Testis (tissue), 2 donors: ENCODE measurements at regions not wholly inside any gene's neighbourhood (a gene's known extent, or its start where the extent isn't known, plus 50 kb on each side); places are given as distances from the start of the nearest gene placed in this dataset.

Experiments used
- DNase-seq: peaks from one replicate; pipeline ENCODE4 v3.0.0-alpha.2; 2019
- H3K27ac ChIP-seq, 2 donors: fragments of 200-600 bp; sonication (generic); one replicate each; pipeline ENCODE4 v1.5.1; 2019
- H3K27me3 ChIP-seq: fragments of 200-600 bp; sonication (generic); one replicate; pipeline ENCODE4 v1.5.1; 2019
- H3K36me3 ChIP-seq: fragments of 200-600 bp; sonication (generic); one replicate; pipeline ENCODE4 v1.5.1; 2017; ENCODE audit warnings: low read depth; ENCODE audit errors: missing control alignments
- H3K4me1 ChIP-seq: fragments of 200-600 bp; sonication (generic); one replicate; pipeline ENCODE4 v1.5.1; 2019
- H3K4me3 ChIP-seq, 2 donors: fragments of 200-600 bp; sonication (generic); one replicate each; pipeline ENCODE4 v1.5.1; 2017 to 2019
- H3K9me3 ChIP-seq: fragments of 200-600 bp; sonication (generic); one replicate; pipeline ENCODE4 v1.5.1; 2017
- CTCF ChIP-seq, 3 experiments: fragments of 450-650 bp in 2 of 3; fragments of 200-600 bp in 1 of 3; sonication (generic) in 1 of 3; IDR thresholded peaks; one replicate each; pipeline ENCODE4 v1.5.1; 2016 to 2019; ENCODE audit warnings: antibody characterized with exemption in 3 of 3, mild to moderate bottlenecking in 2 of 3, moderate library complexity in 1 of 3
- POLR2A ChIP-seq: fragments of 450-650 bp; IDR thresholded peaks from one replicate; pipeline ENCODE4 v1.6.1; 2017; ENCODE audit warnings: antibody characterized with exemption, mild to moderate bottlenecking, moderate library complexity
- WGBS, 2 donors: methylation state at CpG; one replicate each; pipeline ENCODE4 v1.1.5; 2018; 5-methylcytosine and 5-hydroxymethylcytosine counted together
- intact Hi-C: fragments of 100-400 bp; cut with DNase I; formaldehyde crosslinking; loops from one replicate; pipeline ENCODE4 v1.15.1; 2023; ENCODE audit warnings: low total_unique reads

GRCh38 chr1:239958063-239958462, 133.6 kb upstream of the FMN2 start:
- Histone ChIP-seq H3K4me3 (no peak overlapping the region), H3K36me3 (no peaks in the 10 kb centered on the region), H3K27ac (no peak overlapping the region), H3K9me3 (no peaks in the 10 kb centered on the region), H3K4me1 (no peaks in the 10 kb centered on the region), H3K27me3 (no peaks in the 10 kb centered on the region)
- intact Hi-C loops: no loop called here
- TF ChIP-seq POLR2A: no peak
- TF ChIP-seq CTCF (IDR thresholded peaks at IDR 0.05): no peak
- WGBS, 2 donors: 52 to 67% methylated on average over 4 of the region's 4 CpGs
- no peak for DNase-seq

GRCh38 chr1:239960366-239960765, 131.3 kb upstream of the FMN2 start:
- Histone ChIP-seq H3K9me3 (no peaks in the 10 kb centered on the region), H3K4me3 (no peak overlapping the region), H3K27ac (no peak overlapping the region), H3K36me3 (no peaks in the 10 kb centered on the region), H3K27me3 (no peaks in the 10 kb centered on the region), H3K4me1 (no peaks in the 10 kb centered on the region)
- no peak for TF ChIP-seq POLR2A
- TF ChIP-seq CTCF (IDR thresholded peaks at IDR 0.05): no peak
- no peak for DNase-seq
- 72 to 76% methylated on average over 2 of the region's 2 CpGs for WGBS, 2 donors
- intact Hi-C loops: no loop called here

- DNase-seq: no peak
- WGBS, 2 donors: 71 to 82% methylated on average over 6 of the region's 6 CpGs
- no peak for TF ChIP-seq POLR2A
- no peak for TF ChIP-seq CTCF (IDR thresholded peaks at IDR 0.05)
These were observed 127.8 kb upstream of the FMN2 start for GRCh38 chr1:239963856-239964255.

GRCh38 chr1:239976130-239976968, 115.3 kb upstream of the FMN2 start:
- Histone ChIP-seq H3K9me3 (no peaks in the 10 kb centered on the region), H3K36me3 (no peaks in the 10 kb centered on the region), H3K4me3 (no peak overlapping the region), H3K4me1 (no peaks in the 10 kb centered on the region), H3K27ac (no peak overlapping the region), H3K27me3 (no peaks in the 10 kb centered on the region)
- WGBS, 2 donors: 20 to 36% methylated on average over 5 of the region's 5 CpGs
- TF ChIP-seq POLR2A: no peak
- peak; percentile 75 to 93 (median 77) for TF ChIP-seq CTCF (IDR thresholded peaks at IDR 0.05)
- intact Hi-C loops: no loop called here
- DNase-seq: peak; percentile 76

More at GRCh38 chr1:239963856-239964255, 127.8 kb upstream of the FMN2 start:
- H3K4me3 ChIP-seq: no peak overlapping the region
- no peaks in the 10 kb centered on the region for H3K4me1 ChIP-seq
- intact Hi-C loops: no loop called here
- H3K36me3 ChIP-seq: no peaks in the 10 kb centered on the region
- no peaks in the 10 kb centered on the region for H3K9me3 ChIP-seq
- H3K27me3 ChIP-seq: no peaks in the 10 kb centered on the region
- no peak overlapping the region for H3K27ac ChIP-seq

GRCh38 chr1:239977416-239977815, 114.3 kb upstream of the FMN2 start:
- intact Hi-C loops: no loop called here
- TF ChIP-seq CTCF (IDR thresholded peaks at IDR 0.05) (no peak), POLR2A (no peak)
- Histone ChIP-seq H3K4me3 (no peak overlapping the region), H3K27me3 (no peaks in the 10 kb centered on the region), H3K9me3 (no peaks in the 10 kb centered on the region), H3K27ac (no peak overlapping the region), H3K36me3 (no peaks in the 10 kb centered on the region), H3K4me1 (no peaks in the 10 kb centered on the region)
- 74 to 79% methylated on average over 6 of the region's 6 CpGs for WGBS, 2 donors
- DNase-seq: no peak
